ENCODE measurements at regions not wholly inside any gene's neighbourhood (a gene's known extent, or its start where the extent isn't known, plus 50 kb on each side); places are given as distances from the start of the nearest gene placed in this dataset.

- H2AFZ ChIP-seq (ENCODE audit: low read depth, low read length): no peak overlapping the region
- POLR2A ChIA-PET: no interaction called here
- CTCF ChIA-PET: interaction anchor here (1.9 kb wide), 1 partner anchor 10 kb away, joined by 4 read pairs; no protein-coding TSS in a partner anchor
Measured at GRCh38 chr18:8930990-8931616, 171.4 kb upstream of the NDUFV2 start.

More at GRCh38 chr18:8930990-8931616, 171.4 kb upstream of the NDUFV2 start:
- no peak for DNase-seq (ENCODE audit: low read depth, low spot score)
- Histone ChIP-seq H3K4me2 (ENCODE audit: insufficient read depth, low read length) (no peak overlapping the region), H3K27ac (ENCODE audit: insufficient read depth, low read depth, low read length) (no peak overlapping the region), H4K20me1 (replicated peaks; ENCODE audit: control insufficient read depth, extremely low read depth, insufficient read depth, low read length) (no peaks in the 10 kb centered on the region), H3K9me1 (replicated peaks; ENCODE audit: control insufficient read depth, extremely low read depth, insufficient read depth, low read length) (no peaks in the 10 kb centered on the region), H3K4me3 (replicated peaks in 1 of 3; ENCODE audit: insufficient read depth in 1 of 3, low read depth in 1 of 3, low read length in 3 of 3) (no peak overlapping the region), H3K4me1 (ENCODE audit: control insufficient read depth, extremely low read depth, insufficient read depth, low read length) (no peaks in the 10 kb centered on the region), H3K9ac (replicated peaks; ENCODE audit: extremely low read depth, insufficient read depth, low read length) (no peak overlapping the region), H3K79me2 (ENCODE audit: control insufficient read depth, insufficient read depth, low read length) (no peaks in the 10 kb centered on the region), H3K9me3 (replicated peaks; ENCODE audit: control insufficient read depth, insufficient read depth, low read length) (no peaks in the 10 kb centered on the region), H3K27me3 (ENCODE audit: control insufficient read depth in 2 of 2, insufficient read depth in 2 of 2, low read length in 2 of 2) (peaks cover 0 to 2% of the 10 kb centered on the region in 2 experiments), H3K36me3 (ENCODE audit: control insufficient read depth in 2 of 2, extremely low read depth in 1 of 2, insufficient read depth in 2 of 2, low read length in 2 of 2) (no peaks in the 10 kb centered on the region)
- BruUV-seq (replicated peaks): no TSS peak
- no peak for TF ChIP-seq POLR2A (IDR thresholded peaks at IDR 0.05; ENCODE audit: low read depth, low read length)
- no peak for TF ChIP-seq MAX (IDR thresholded peaks at IDR 0.05; ENCODE audit: insufficient read depth, insufficient read length)
- TF ChIP-seq POLR2AphosphoS5 (IDR thresholded peaks at IDR 0.05; ENCODE audit: insufficient read depth, low read depth, low read length): no peak
- no peak for TF ChIP-seq FOS (IDR thresholded peaks at IDR 0.05; ENCODE audit: borderline replicate concordance, insufficient read depth, low read length)
- no peak for TF ChIP-seq MYC (IDR thresholded peaks at IDR 0.05; ENCODE audit: low read depth, low read length)
- TF ChIP-seq GATA2 (IDR thresholded peaks at IDR 0.05; ENCODE audit: insufficient read depth, insufficient read length, low read depth, low read length): no peak
- TF ChIP-seq, protein P1, sequence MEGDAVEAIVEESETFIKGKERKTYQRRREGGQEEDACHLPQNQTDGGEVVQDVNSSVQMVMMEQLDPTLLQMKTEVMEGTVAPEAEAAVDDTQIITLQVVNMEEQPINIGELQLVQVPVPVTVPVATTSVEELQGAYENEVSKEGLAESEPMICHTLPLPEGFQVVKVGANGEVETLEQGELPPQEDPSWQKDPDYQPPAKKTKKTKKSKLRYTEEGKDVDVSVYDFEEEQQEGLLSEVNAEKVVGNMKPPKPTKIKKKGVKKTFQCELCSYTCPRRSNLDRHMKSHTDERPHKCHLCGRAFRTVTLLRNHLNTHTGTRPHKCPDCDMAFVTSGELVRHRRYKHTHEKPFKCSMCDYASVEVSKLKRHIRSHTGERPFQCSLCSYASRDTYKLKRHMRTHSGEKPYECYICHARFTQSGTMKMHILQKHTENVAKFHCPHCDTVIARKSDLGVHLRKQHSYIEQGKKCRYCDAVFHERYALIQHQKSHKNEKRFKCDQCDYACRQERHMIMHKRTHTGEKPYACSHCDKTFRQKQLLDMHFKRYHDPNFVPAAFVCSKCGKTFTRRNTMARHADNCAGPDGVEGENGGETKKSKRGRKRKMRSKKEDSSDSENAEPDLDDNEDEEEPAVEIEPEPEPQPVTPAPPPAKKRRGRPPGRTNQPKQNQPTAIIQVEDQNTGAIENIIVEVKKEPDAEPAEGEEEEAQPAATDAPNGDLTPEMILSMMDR (IDR thresholded peaks at IDR 0.05; ENCODE audit: extremely low read depth in 1 of 2, insufficient read depth in 1 of 2, low read depth in 1 of 2, low read length in 2 of 2): no peak
- TF ChIP-seq EZH2 (IDR thresholded peaks at IDR 0.05; ENCODE audit: borderline replicate concordance, low read depth, low read length, severe bottlenecking): no peak
- no peak for TF ChIP-seq JUN (IDR thresholded peaks at IDR 0.05; ENCODE audit: borderline replicate concordance, insufficient read depth, insufficient read length, low read depth)
- no peak for FAIRE-seq
- dilution Hi-C loops (cut with MboI; ENCODE audit: extremely low pct_ligation_motif_present, low sequenced_read_pairs) (no loop called here), intact Hi-C loops (cut with micrococcal nuclease) (no loop called here)
